Upper lobe of left lung (tissue), 6 donors: ENCODE measurements at regions not wholly inside any gene's neighbourhood (a gene's known extent, or its start where the extent isn't known, plus 50 kb on each side); places are given as distances from the start of the nearest gene placed in this dataset.

ENCODE experiments used
- ATAC-seq, 2 donors: fragments of 200-7000 bp; cut with Tn5 transposase; one replicate each; pipeline ENCODE4 v1.9.1; 2022; ENCODE audit warnings: mild to moderate bottlenecking in 2 of 2, moderate library complexity in 2 of 2; ENCODE audit not compliant: low FRiP score in 2 of 2
- DNase-seq, 2 donors: peaks; one replicate each; pipeline ENCODE4 v3.0.0-alpha.2; 2019 to 2020
- H3K27ac ChIP-seq, 4 donors: fragments of 200-600 bp; sonication (generic); one replicate each; pipeline ENCODE4 v1.5.1; 2016 to 2019
- H3K27me3 ChIP-seq, 4 donors: fragments of 200-600 bp; sonication (generic); one replicate each; pipeline ENCODE4 v1.5.1; 2017 to 2019
- H3K36me3 ChIP-seq, 4 donors: fragments of 200-600 bp; sonication (generic); one replicate each; pipeline ENCODE4 v1.5.1; 2016 to 2019
- H3K4me1 ChIP-seq, 4 donors: fragments of 200-600 bp; sonication (generic); one replicate each; pipeline ENCODE4 v1.5.1; 2018 to 2019
- H3K4me3 ChIP-seq, 4 donors: fragments of 200-600 bp; sonication (generic); one replicate each; pipeline ENCODE4 v1.5.1; 2017 to 2019; ENCODE audit warnings: mild to moderate bottlenecking in 2 of 4, moderate library complexity in 1 of 4
- H3K9me3 ChIP-seq, 4 donors: fragments of 200-600 bp; sonication (generic); one replicate each; pipeline ENCODE4 v1.5.1; 2018 to 2019
- EP300 ChIP-seq, 4 donors: sonication (generic); formaldehyde crosslinking; IDR thresholded peaks; one replicate each; pipeline ENCODE4 v1.5.1; 2017; ENCODE audit warnings: antibody characterized with exemption in 4 of 4, control low read depth in 2 of 4
- POLR2A ChIP-seq, 4 donors: fragments of 450-650 bp; IDR thresholded peaks; one replicate each; pipeline ENCODE4 v1.5.1; 2016 to 2017; ENCODE audit warnings: antibody characterized with exemption in 4 of 4, mild to moderate bottlenecking in 2 of 4
- POLR2AphosphoS5 ChIP-seq, 2 donors: sonication (generic); formaldehyde crosslinking; IDR thresholded peaks; one replicate each; pipeline ENCODE4 v1.5.1; 2017; ENCODE audit warnings: antibody characterized with exemption in 2 of 2
- WGBS, 2 donors: methylation state at CpG; one replicate each; pipeline ENCODE4 v1.1.5; 2017 to 2018; 5-methylcytosine and 5-hydroxymethylcytosine counted together
- TF ChIP-seq, protein P1 (sequence below), 6 experiments: fragments of 450-650 bp in 4 of 6; fragments of 200-600 bp in 2 of 6; sonication (generic) in 2 of 6; IDR thresholded peaks; one replicate each; pipeline ENCODE4 v1.5.1; 2016 to 2019; ENCODE audit warnings: antibody characterized with exemption in 6 of 6
- donor health status: DM: no; HTN: no; CAD: no; lungs with moderate emphysema.
- donor health status: DM: no; HTN: yes; CAD: no; lungs with severe emphysema.

DNA sequence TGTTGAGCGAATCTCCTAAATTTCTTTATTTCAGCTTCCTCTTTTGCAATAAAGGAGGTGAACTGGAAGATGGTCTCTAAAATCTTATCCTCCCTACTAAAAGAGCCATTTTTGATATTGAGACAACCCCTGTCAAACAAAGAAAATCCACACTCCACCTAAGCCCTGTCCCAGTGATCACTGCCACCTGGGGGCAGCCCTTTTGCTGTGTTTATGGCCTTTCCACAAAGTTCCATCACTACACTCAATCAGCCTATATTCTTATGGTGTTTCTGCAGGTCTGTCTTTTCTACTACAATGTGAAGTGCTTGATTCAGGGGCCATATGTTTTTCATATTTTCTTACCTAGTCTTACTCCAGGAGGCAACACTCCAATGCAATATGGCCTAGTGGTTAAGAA, 163.7 kb downstream of the BMP4 start:
- DNase-seq (no peak), ATAC-seq (no peak)
- no peaks in the 10 kb centered on the region for H3K36me3 ChIP-seq
- no peak for TF ChIP-seq EP300 (IDR thresholded peaks at IDR 0.05)
- no peak for TF ChIP-seq POLR2AphosphoS5 (IDR thresholded peaks at IDR 0.05)
- no peak for TF ChIP-seq POLR2A (IDR thresholded peaks at IDR 0.05)
- TF ChIP-seq, protein P1, sequence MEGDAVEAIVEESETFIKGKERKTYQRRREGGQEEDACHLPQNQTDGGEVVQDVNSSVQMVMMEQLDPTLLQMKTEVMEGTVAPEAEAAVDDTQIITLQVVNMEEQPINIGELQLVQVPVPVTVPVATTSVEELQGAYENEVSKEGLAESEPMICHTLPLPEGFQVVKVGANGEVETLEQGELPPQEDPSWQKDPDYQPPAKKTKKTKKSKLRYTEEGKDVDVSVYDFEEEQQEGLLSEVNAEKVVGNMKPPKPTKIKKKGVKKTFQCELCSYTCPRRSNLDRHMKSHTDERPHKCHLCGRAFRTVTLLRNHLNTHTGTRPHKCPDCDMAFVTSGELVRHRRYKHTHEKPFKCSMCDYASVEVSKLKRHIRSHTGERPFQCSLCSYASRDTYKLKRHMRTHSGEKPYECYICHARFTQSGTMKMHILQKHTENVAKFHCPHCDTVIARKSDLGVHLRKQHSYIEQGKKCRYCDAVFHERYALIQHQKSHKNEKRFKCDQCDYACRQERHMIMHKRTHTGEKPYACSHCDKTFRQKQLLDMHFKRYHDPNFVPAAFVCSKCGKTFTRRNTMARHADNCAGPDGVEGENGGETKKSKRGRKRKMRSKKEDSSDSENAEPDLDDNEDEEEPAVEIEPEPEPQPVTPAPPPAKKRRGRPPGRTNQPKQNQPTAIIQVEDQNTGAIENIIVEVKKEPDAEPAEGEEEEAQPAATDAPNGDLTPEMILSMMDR (IDR thresholded peaks at IDR 0.05) = no peak
- H3K27me3 ChIP-seq = no peaks in the 10 kb centered on the region
- H3K4me3 ChIP-seq = no peak overlapping the region
- H3K9me3 ChIP-seq = no peaks in the 10 kb centered on the region
- 92 to 94% methylated on average over 1 of the region's 1 CpG for WGBS, 2 donors
- H3K27ac ChIP-seq = no peak overlapping the region
- H3K4me1 ChIP-seq = peaks cover 3 to 10% (median 8%) of the 10 kb centered on the region in 4 donors

DNA sequence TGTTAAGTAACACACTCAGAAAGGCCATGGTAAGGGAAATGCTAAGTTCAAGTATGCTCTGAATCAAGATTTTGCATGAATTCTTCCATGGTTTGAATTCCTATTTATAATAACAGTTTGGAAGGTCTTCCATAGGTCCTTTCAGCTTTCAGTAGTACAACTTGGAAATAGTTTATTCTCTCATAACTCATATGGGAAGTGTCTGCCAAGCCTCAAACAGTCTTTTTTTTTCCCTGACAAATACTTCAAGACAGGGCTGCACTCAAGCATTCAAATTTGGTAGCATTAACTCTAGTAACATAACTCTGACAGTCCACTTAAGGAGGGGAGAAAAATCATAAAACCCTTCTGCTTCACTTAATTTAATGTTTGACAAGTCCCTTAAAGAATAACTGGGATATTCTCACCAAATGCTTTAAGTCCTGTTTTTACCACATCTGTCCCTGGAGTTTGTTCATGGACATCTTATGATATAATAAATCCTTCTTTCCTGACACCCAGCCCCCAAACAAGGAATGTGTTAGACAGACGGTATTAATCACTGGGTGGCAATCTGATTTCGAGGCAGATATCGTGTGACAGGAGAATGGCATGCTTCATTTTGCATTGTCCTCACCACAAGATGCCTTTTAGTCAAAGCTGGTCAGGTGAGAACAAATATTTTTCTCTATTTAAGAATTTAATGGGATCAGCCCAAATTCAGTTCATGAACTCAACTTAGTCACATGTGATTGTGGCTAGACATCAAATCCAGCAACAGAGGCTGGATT, 165.7 kb downstream of the BMP4 start:
- 38 to 42% methylated on average over 3 of the region's 3 CpGs for WGBS, 2 donors
- Histone ChIP-seq H3K4me1 (peaks cover 3 to 10% (median 8%) of the 10 kb centered on the region in 4 donors), H3K27ac (no peak overlapping the region), H3K9me3 (no peaks in the 10 kb centered on the region), H3K27me3 (no peaks in the 10 kb centered on the region), H3K4me3 (no peak overlapping the region), H3K36me3 (no peaks in the 10 kb centered on the region)
- DNase-seq (no peak), ATAC-seq (no peak)
- TF ChIP-seq, protein P1 (IDR thresholded peaks at IDR 0.05) = no peak
- TF ChIP-seq POLR2AphosphoS5 (IDR thresholded peaks at IDR 0.05) = no peak
- TF ChIP-seq POLR2A (IDR thresholded peaks at IDR 0.05) = no peak
- no peak for TF ChIP-seq EP300 (IDR thresholded peaks at IDR 0.05)

DNA sequence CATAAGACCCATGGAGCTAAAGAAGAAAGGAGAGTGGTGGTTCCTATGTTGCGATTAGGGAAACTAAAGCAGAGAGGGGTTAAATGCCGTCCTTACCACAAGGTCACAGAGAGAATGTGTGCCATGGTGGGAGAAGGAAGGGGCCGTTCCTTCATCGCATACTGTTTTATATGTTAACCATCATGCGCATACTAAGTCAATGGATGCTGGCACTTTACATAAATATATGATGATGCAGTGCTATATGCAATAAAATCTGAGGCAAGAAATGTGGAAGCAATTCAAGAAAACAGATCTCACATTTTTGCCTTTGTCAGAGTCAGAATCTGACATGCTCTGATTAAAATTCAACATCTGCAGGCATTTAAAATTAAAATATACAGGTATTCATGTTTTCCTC, 168.1 kb downstream of the BMP4 start:
- no peaks in the 10 kb centered on the region for H3K9me3 ChIP-seq
- no peak for ATAC-seq
- H3K4me1 ChIP-seq = peaks cover 0 to 8% (median 0%) of the 10 kb centered on the region in 4 donors
- 93 to 94% methylated on average over 5 of the region's 5 CpGs for WGBS, 2 donors
- no peaks in the 10 kb centered on the region for H3K36me3 ChIP-seq
- no peaks in the 10 kb centered on the region for H3K27me3 ChIP-seq
- no peak overlapping the region for H3K4me3 ChIP-seq
- no peak overlapping the region for H3K27ac ChIP-seq
- TF ChIP-seq POLR2A (IDR thresholded peaks at IDR 0.05) (no peak), EP300 (IDR thresholded peaks at IDR 0.05) (no peak), POLR2AphosphoS5 (IDR thresholded peaks at IDR 0.05) (no peak)
- TF ChIP-seq, protein P1 (IDR thresholded peaks at IDR 0.05) = no peak
- DNase-seq = no peak

DNA sequence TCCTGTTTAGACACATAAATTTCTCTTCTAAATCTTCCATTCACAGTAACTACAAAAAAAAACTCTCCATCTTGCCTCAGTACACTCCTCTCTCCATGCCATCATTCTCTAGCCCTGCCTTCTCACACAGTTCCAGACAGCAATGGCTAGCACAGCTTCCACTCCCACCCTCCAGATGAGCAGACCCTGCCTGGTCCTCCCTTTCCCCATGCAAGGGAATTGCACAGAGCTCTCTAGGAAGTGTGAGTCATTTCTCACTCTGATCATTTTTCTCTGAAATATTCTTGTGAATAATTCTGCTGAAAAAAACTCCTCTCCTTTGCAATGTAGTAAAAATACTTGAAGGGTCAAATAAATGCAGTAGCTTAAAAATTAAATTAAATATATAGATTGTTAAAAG, 170.6 kb downstream of the BMP4 start:
- H3K27ac ChIP-seq = no peak overlapping the region
- no peaks in the 10 kb centered on the region for H3K27me3 ChIP-seq
- H3K4me1 ChIP-seq = peaks cover 0 to 5% (median 0%) of the 10 kb centered on the region in 4 donors
- no peak overlapping the region for H3K4me3 ChIP-seq
- DNase-seq (no peak), ATAC-seq (no peak)
- H3K9me3 ChIP-seq = no peaks in the 10 kb centered on the region
- TF ChIP-seq, protein P1 (IDR thresholded peaks at IDR 0.05) = no peak
- TF ChIP-seq POLR2A (IDR thresholded peaks at IDR 0.05) (no peak), EP300 (IDR thresholded peaks at IDR 0.05) (no peak), POLR2AphosphoS5 (IDR thresholded peaks at IDR 0.05) (no peak)
- no peaks in the 10 kb centered on the region for H3K36me3 ChIP-seq

DNA sequence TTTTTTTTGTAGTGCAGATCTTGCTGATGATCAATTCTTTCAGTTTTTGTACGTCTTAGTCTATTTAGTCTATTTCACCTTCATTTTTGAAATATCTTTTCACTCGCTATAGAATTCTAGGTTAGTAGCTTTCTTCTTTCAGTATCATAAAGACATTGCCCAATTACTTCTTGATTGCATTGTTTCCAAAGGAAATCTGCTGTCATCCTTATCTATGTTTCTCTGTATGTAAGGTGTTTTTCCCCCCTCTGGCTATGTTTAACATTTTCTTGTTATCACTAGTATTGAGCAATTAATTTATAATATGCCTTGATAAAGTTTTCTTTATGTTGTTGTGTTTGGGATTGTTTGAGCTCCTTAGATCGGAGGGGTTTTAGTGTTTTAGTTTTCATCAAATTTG, 171.9 kb downstream of the BMP4 start:
- Histone ChIP-seq H3K36me3 (no peaks in the 10 kb centered on the region), H3K4me3 (no peak overlapping the region), H3K9me3 (no peaks in the 10 kb centered on the region), H3K27me3 (no peaks in the 10 kb centered on the region), H3K4me1 (no peaks in the 10 kb centered on the region), H3K27ac (no peak overlapping the region)
- DNase-seq = no peak
- ATAC-seq = no peak
- WGBS, 2 donors = 87 to 93% methylated on average over 3 of the region's 3 CpGs
- TF ChIP-seq, protein P1 (IDR thresholded peaks at IDR 0.05) = no peak
- no peak for TF ChIP-seq EP300 (IDR thresholded peaks at IDR 0.05)
- TF ChIP-seq POLR2AphosphoS5 (IDR thresholded peaks at IDR 0.05) = no peak
- no peak for TF ChIP-seq POLR2A (IDR thresholded peaks at IDR 0.05)
